ENCODE measurements at regions not wholly inside any gene's neighbourhood (a gene's known extent, or its start where the extent isn't known, plus 50 kb on each side); places are given as distances from the start of the nearest gene placed in this dataset.
A peak's percentile ranks its signal among the peaks of the same experiment; 100 is the strongest.

GRCh38 chr1:198042168-198042567, 114.6 kb upstream of the NEK7 start:
- no peak for TF ChIP-seq CTCF (IDR thresholded peaks at IDR 0.05; ENCODE audit: control extremely low read depth, extremely low read depth)
- no peaks in the 10 kb centered on the region for H3K9me3 ChIP-seq (ENCODE audit: control insufficient read depth in 4 of 4, insufficient read depth in 3 of 4, low read length in 3 of 4)
- no peaks in the 10 kb centered on the region for H3K27me3 ChIP-seq (ENCODE audit: control insufficient read depth in 3 of 3, insufficient read depth in 3 of 3, low read length in 2 of 3)
- no peaks in the 10 kb centered on the region for H3K4me1 ChIP-seq (ENCODE audit: control insufficient read depth in 5 of 5, insufficient read depth in 5 of 5, low read length in 5 of 5)
- no peaks in the 10 kb centered on the region for H3K36me3 ChIP-seq (ENCODE audit: control insufficient read depth in 4 of 4, insufficient read depth in 4 of 4, low read length in 4 of 4)
- H3K9ac ChIP-seq (ENCODE audit: insufficient read depth in 1 of 2, low read length in 2 of 2) = no peak overlapping the region
- H3K27ac ChIP-seq (ENCODE audit: low read depth in 1 of 2, low read length in 1 of 2) = no peak overlapping the region
- no peak overlapping the region for H3K4me3 ChIP-seq
- ATAC-seq (ENCODE audit: insufficient read depth, low FRiP score) = no peak
- no peak for DNase-seq
- WGBS, 2 donors = 93 to 96% methylated on average over 2 of the region's 2 CpGs

GRCh38 chr1:198047913-198048312, 108.9 kb upstream of the NEK7 start:
- ATAC-seq (ENCODE audit: insufficient read depth, low FRiP score) (no peak), DNase-seq (no peak)
- H3K4me3 ChIP-seq = no peak overlapping the region
- no peak overlapping the region for H3K27ac ChIP-seq (ENCODE audit: low read depth in 1 of 2, low read length in 1 of 2)
- H3K9me3 ChIP-seq (ENCODE audit: control insufficient read depth in 4 of 4, insufficient read depth in 3 of 4, low read length in 3 of 4) = no peaks in the 10 kb centered on the region
- H3K36me3 ChIP-seq (ENCODE audit: control insufficient read depth in 4 of 4, insufficient read depth in 4 of 4, low read length in 4 of 4) = no peaks in the 10 kb centered on the region
- no peak overlapping the region for H3K9ac ChIP-seq (ENCODE audit: insufficient read depth in 1 of 2, low read length in 2 of 2)
- no peaks in the 10 kb centered on the region for H3K27me3 ChIP-seq (ENCODE audit: control insufficient read depth in 3 of 3, insufficient read depth in 3 of 3, low read length in 2 of 3)
- H3K4me1 ChIP-seq (ENCODE audit: control insufficient read depth in 5 of 5, insufficient read depth in 5 of 5, low read length in 5 of 5) = no peaks in the 10 kb centered on the region
- no peak for TF ChIP-seq CTCF (IDR thresholded peaks at IDR 0.05; ENCODE audit: control extremely low read depth, extremely low read depth)

- TF ChIP-seq CTCF (IDR thresholded peaks at IDR 0.05; ENCODE audit: control extremely low read depth, extremely low read depth) = no peak
- 57 to 84% methylated on average over 3 of the region's 3 CpGs for WGBS, 2 donors
- ATAC-seq (ENCODE audit: insufficient read depth, low FRiP score) (no peak), DNase-seq (no peak)
- no peak overlapping the region for H3K9ac ChIP-seq (ENCODE audit: insufficient read depth in 1 of 2, low read length in 2 of 2)
- H3K27me3 ChIP-seq (ENCODE audit: control insufficient read depth in 3 of 3, insufficient read depth in 3 of 3, low read length in 2 of 3) = no peaks in the 10 kb centered on the region
- no peak overlapping the region for H3K27ac ChIP-seq (ENCODE audit: low read depth in 1 of 2, low read length in 1 of 2)
- no peaks in the 10 kb centered on the region for H3K36me3 ChIP-seq (ENCODE audit: control insufficient read depth in 4 of 4, insufficient read depth in 4 of 4, low read length in 4 of 4)
- H3K4me1 ChIP-seq (ENCODE audit: control insufficient read depth in 5 of 5, insufficient read depth in 5 of 5, low read length in 5 of 5) = no peaks in the 10 kb centered on the region
- no peaks in the 10 kb centered on the region for H3K9me3 ChIP-seq (ENCODE audit: control insufficient read depth in 4 of 4, insufficient read depth in 3 of 4, low read length in 3 of 4)
- H3K4me3 ChIP-seq = no peak overlapping the region
Observed at GRCh38 chr1:198054510-198054909, 102.3 kb upstream of the NEK7 start.

GRCh38 chr1:198056255-198056654, 100.5 kb upstream of the NEK7 start:
- no peak overlapping the region for H3K4me3 ChIP-seq
- no peaks in the 10 kb centered on the region for H3K36me3 ChIP-seq (ENCODE audit: control insufficient read depth in 4 of 4, insufficient read depth in 4 of 4, low read length in 4 of 4)
- WGBS, 2 donors = 45 to 58% methylated on average over 2 of the region's 2 CpGs
- no peak overlapping the region for H3K9ac ChIP-seq (ENCODE audit: insufficient read depth in 1 of 2, low read length in 2 of 2)
- ATAC-seq (ENCODE audit: insufficient read depth, low FRiP score) (peak; percentile 19), DNase-seq (no peak)
- no peaks in the 10 kb centered on the region for H3K27me3 ChIP-seq (ENCODE audit: control insufficient read depth in 3 of 3, insufficient read depth in 3 of 3, low read length in 2 of 3)
- H3K9me3 ChIP-seq (ENCODE audit: control insufficient read depth in 4 of 4, insufficient read depth in 3 of 4, low read length in 3 of 4) = no peaks in the 10 kb centered on the region
- no peak for TF ChIP-seq CTCF (IDR thresholded peaks at IDR 0.05; ENCODE audit: control extremely low read depth, extremely low read depth)
- no peaks in the 10 kb centered on the region for H3K4me1 ChIP-seq (ENCODE audit: control insufficient read depth in 5 of 5, insufficient read depth in 5 of 5, low read length in 5 of 5)
- no peak overlapping the region for H3K27ac ChIP-seq (ENCODE audit: low read depth in 1 of 2, low read length in 1 of 2)
